GM21717 (cell line): ENCODE measurements at regions not wholly inside any gene's neighbourhood (a gene's known extent, or its start where the extent isn't known, plus 50 kb on each side); places are given as distances from the start of the nearest gene placed in this dataset.

Experiments
- ATAC-seq: cut with Tn5 transposase; IDR thresholded peaks from one replicate; pipeline ENCODE4 v1.9.1; 2021; ENCODE audit warnings: mild to moderate bottlenecking, moderate library complexity; ENCODE audit not compliant: unreplicated experiment

DNA sequence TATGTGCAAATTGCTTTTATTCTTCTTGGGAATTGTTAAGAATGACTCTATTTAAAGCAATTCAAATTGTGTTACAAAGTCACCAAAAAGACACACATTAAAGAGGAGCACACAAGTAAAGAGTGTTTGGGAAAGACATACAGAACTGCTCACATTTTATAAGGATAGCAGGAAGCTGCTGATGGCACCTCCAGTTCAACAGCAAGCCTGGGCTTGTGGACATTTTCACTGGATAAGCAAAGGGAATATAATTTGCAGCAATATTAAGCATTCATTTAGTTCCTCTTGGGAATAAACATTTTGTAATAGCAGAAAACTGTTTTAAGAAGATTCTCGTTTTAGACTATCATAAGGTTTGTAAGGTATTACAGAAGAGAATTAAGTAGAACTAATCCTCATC, 1271.9 kb downstream of the ZPLD1 start:
- no peak for ATAC-seq

DNA sequence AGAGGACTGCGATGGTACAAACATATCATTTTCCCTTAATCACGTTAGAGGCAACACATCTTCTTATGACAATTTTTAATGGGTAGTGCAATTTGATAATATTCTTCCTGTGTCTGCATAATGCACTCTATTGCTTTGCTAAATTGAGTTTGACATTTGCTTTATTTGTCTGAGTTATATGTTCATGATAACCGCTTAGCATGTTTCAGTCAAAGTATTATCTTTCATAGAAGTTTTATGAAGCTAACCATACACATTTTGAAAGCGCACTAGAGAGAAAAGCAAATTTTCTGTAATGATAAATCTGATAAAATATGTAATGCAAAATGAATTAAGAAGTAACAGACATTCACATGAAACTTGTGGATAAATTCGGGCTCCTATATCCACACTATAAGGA, 1276.9 kb downstream of the ZPLD1 start:
- no peak for ATAC-seq

- no peak for ATAC-seq
Observed at GRCh38 chr3:103712320-103713008, 1277.6 kb downstream of the ZPLD1 start.

- ATAC-seq, result no peak
Observed at GRCh38 chr3:103729547-103729946, 1294.7 kb downstream of the ZPLD1 start.

DNA sequence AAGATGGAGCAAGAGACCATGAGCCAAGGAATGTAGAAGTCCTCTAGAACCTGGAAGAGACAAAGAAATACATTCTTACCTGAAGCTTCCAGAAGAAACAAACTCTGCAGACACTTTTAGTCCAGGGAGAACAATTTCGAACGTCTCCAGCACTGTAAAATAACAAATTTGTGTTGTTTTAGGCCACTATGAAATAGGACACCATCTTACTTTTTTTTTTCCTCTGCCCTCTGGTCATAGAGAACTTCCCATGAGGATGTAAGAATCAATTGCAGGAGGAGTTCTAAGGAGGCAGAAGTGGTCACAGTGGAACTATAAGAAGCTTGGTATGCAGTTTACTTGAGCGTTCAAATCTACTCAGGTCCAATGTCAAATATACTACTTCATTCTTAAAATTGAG, 1295.9 kb downstream of the ZPLD1 start:
- ATAC-seq, result no peak

DNA sequence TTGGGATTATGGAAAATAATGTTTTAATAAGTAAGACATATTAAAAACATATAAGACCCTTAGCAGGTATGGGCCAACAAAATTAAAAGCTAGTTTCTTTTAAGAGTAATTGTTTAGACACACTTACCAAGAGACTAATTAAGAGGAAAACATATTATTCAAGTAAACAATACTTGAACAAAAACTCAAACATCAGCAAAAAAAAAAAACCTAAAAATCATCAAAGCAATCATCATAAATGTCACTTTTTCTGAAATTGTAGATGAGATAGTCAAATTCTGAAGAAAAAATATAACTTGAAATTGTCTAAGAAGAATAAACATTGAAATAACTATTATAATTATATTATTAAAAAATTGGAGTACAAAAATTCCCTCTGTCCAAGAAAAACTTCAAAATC, 1318.2 kb downstream of the ZPLD1 start:
- ATAC-seq, result no peak

- no peak for ATAC-seq
Observed at GRCh38 chr3:103767635-103768034, 1332.8 kb downstream of the ZPLD1 start.

DNA sequence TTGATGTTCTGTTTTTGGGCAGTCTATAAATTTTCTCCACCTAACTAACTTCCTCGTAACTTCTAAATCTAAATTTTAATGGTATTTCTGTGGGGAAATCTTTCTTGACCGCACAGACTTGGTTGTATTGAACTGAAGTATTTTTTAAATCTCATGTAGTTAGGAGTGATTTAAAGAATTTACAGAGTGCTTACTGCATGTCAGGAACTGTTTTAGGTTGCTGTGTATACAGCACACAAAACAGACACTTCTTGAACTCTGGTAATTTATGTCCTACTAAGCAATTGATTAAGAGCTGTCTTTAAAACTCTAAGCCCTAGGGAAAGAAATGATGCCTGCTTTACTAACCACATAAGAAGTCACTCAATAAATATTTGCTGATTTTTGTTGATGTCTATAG, 1350.2 kb downstream of the ZPLD1 start:
- ATAC-seq, result no peak

DNA sequence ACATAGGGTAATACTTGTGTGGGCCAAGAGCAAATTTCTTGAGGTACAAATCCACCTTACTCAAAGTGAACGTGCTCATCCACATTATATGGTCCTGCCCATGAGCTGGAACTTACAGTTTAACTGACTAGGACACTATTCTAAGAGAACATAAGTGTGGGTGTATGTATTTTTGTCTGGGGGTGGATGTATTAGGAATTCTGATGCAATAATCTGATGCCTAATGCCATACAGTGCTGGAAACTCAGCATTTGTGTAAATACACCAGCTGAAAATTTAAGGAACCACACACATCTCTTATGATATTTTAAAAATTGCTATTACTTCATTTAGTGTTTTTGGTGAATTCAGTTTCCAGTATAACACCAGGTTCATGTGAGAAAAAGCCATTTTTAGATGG, 1350.7 kb downstream of the ZPLD1 start:
- ATAC-seq, result no peak

- no peak for ATAC-seq
Observed at GRCh38 chr3:103786296-103786695, 1351.5 kb downstream of the ZPLD1 start.

DNA sequence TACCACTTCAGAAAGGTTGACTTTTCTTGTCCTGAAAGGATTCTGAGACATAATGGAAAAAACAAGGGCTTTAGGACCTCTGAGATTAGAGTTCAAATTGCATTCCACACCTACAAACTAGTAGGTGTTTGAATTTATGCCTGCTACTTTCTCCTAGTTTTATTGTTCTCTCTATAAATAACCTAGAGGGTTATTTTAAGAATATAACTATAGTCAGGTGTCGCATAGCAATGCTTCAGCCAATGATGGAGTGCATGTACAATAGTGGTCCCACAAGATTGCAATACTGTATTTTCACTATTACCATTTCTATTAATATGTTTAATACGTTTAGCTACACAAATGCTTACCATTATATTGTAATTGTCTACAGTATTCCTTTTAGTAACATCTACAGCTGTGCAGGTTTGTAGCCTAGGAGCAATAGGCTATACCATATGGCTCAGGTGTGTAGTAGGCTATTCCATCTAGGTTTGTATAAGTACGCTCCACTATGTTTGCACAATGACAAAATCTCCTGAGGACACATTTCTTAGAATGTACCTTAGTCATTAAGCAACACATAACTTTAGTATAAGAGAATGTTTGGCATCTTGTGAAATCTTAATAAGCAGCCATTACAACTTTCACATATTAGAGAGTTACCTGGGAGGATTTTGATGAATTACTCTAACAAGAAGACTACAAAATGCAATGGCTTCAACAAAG, 1352.5 kb downstream of the ZPLD1 start:
- no peak for ATAC-seq

- no peak for ATAC-seq
Observed at GRCh38 chr3:103787879-103788278, 1353.1 kb downstream of the ZPLD1 start.

GRCh38 chr3:103791786-103792515, 1357.1 kb downstream of the ZPLD1 start:
- no peak for ATAC-seq

GRCh38 chr3:103794656-103795055, 1359.8 kb downstream of the ZPLD1 start:
- ATAC-seq, result no peak

- ATAC-seq, result no peak
Observed at GRCh38 chr3:103796068-103796467, 1361.3 kb downstream of the ZPLD1 start.

DNA sequence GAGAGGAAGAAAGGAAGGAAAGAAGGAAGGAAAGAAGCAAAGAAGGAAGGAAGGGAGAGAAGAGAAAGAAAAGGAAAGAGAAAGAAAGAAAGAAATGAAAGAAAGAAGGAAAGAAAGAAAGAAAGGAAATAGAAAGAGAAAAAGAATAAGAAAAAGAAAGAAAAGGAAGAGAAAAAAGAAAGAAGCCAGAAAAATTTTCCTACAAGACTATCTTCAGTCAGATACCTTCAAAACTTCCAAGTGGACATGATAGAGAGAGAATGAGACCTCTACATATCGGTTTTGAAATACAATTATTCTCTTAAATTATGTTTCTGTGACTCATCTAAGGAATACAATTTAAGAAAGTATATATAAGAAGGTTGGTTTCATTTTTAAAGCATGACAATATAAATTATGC, 1369.0 kb downstream of the ZPLD1 start:
- ATAC-seq, result no peak

DNA sequence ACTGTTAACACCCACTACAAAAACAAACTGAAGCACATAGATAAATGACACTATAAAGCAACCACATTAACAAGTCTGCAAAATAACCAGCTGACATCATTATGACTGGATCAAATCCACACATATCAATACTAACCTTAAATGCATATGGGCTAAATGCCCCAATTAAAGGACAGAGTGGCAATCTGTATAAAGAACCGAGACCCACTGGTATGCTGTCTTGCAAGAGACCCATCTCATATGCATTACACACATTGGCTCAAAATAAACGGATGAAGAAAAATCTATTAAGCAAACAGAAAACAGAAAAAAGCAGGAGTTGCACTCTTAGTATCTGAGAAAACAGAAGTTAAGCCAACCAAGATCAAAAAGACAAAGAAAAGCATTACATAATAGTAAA, 1375.4 kb downstream of the ZPLD1 start:
- ATAC-seq, result no peak

GRCh38 chr3:103813955-103814354, 1379.1 kb downstream of the ZPLD1 start:
- ATAC-seq, result no peak

- ATAC-seq, result no peak
Observed at GRCh38 chr3:103818398-103818797, 1383.6 kb downstream of the ZPLD1 start.

- ATAC-seq, result no peak
Observed at GRCh38 chr3:103818800-103819199, 1384.0 kb downstream of the ZPLD1 start.

DNA sequence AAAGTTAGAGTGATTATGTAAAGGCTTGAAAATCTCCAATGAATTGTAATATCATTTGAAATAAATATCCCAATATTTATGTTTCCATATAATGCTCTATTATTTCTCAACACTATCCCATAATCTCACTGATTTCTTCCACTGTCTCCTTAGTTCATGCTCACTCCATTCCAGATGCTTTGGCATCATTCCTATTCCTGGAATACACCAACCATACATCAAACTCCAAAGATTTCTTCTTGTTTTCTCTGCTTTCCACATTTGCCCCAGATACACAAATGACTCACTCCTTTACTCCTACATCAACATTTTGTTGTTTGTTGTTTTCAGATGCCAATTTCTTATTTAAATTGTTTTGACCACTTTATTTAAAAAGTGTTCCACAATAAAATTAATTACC, 1390.8 kb downstream of the ZPLD1 start:
- ATAC-seq, result no peak

DNA sequence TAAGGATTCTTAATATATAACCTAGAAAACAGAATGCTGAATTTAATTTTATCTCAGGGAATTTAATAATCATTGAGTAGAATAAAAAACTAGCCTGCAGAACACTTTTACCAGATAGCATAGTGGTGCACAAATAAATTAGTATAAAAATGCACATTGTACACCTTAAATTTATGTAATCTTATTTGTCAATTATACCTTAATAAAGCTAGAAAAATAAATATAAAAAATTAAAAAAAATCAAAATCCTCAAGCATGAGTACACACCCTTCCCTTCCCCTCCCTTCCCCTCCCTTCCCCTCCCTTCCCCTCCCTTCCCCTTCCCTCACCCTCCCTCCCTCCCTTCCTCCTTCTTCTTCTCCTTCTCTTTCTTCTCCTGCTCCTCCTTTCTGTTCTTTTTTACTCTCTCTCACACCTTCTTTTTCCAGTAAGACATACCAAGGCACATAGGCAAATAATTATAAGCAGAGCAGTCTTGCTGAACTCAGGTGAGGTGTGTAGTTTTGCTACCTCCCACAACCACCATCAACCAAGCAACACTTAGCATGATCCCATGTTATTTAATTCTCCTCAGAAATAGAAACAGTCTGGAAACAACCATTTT, 1395.0 kb downstream of the ZPLD1 start:
- ATAC-seq, result no peak
